Liver (tissue), 8 donors: ENCODE measurements at regions not wholly inside any gene's neighbourhood (a gene's known extent, or its start where the extent isn't known, plus 50 kb on each side); places are given as distances from the start of the nearest gene placed in this dataset.

ENCODE experiments used
- DNase-seq: peaks from one replicate; pipeline ENCODE4 v3.0.0-alpha.2; 2017; ENCODE audit warnings: low spot score
- H3K27ac ChIP-seq, 2 donors: one replicate each; pipeline ENCODE4 v1.7.0; 2013; ENCODE audit warnings: inconsistent platforms in 2 of 2, low read length in 2 of 2, control low read depth in 1 of 2, low read depth in 1 of 2, mild to moderate bottlenecking in 1 of 2
- H3K27me3 ChIP-seq, 4 donors: one replicate each; pipeline versions ENCODE4 v1.6.1 to v1.7.0; 2013; ENCODE audit warnings: low read length in 3 of 4, inconsistent platforms in 1 of 4, mild to moderate bottlenecking in 1 of 4, moderate library complexity in 1 of 4; ENCODE audit not compliant: control insufficient read depth in 4 of 4, insufficient read depth in 4 of 4
- H3K36me3 ChIP-seq, 4 donors: one replicate each; pipeline versions ENCODE4 v1.6.1 to v1.7.0; 2013; ENCODE audit warnings: low read length in 3 of 4, mild to moderate bottlenecking in 3 of 4, low read depth in 1 of 4, moderate library complexity in 1 of 4; ENCODE audit not compliant: control insufficient read depth in 4 of 4, insufficient read depth in 3 of 4
- H3K4me1 ChIP-seq, 4 donors: one replicate each; pipeline versions ENCODE4 v1.6.1 to v1.7.0; 2013; ENCODE audit warnings: low read length in 3 of 4, mild to moderate bottlenecking in 3 of 4, moderate library complexity in 1 of 4; ENCODE audit not compliant: control insufficient read depth in 4 of 4, insufficient read depth in 4 of 4
- H3K4me3 ChIP-seq, 3 donors: one replicate each; pipeline versions ENCODE4 v1.6.1 to v1.7.0; 2013; ENCODE audit warnings: low read length in 3 of 3, control low read depth in 1 of 3, low read depth in 1 of 3, mild to moderate bottlenecking in 1 of 3
- H3K9ac ChIP-seq, 2 donors: one replicate each; pipeline ENCODE4 v1.7.0; 2013; ENCODE audit warnings: low read length in 2 of 2, mild to moderate bottlenecking in 2 of 2, moderate library complexity in 2 of 2, control low read depth in 1 of 2, low read depth in 1 of 2
- H3K9me3 ChIP-seq, 4 donors: one replicate each; pipeline versions ENCODE4 v1.6.1 to v1.7.0; 2013; ENCODE audit warnings: low read length in 3 of 4; ENCODE audit not compliant: control insufficient read depth in 4 of 4
- EGR1 ChIP-seq, 2 donors: IDR thresholded peaks; 2 replicates each; pipeline ENCODE4 v1.6.1; 2016 to 2018; ENCODE audit warnings: antibody characterized with exemption in 2 of 2, low read depth in 2 of 2
- FOXA1 ChIP-seq: IDR thresholded peaks from 2 replicates; pipeline ENCODE4 v1.6.1; 2016; ENCODE audit warnings: antibody characterized with exemption
- FOXA2 ChIP-seq: IDR thresholded peaks from 2 replicates; pipeline ENCODE4 v1.6.1; 2016; ENCODE audit warnings: antibody characterized with exemption
- GABPA ChIP-seq, 2 donors: IDR thresholded peaks in 1 of 2; conservative IDR thresholded peaks in 1 of 2; 2 replicates each; pipeline ENCODE4 v1.6.1; 2016; ENCODE audit warnings: antibody characterized with exemption in 2 of 2, mild to moderate bottlenecking in 1 of 2, moderate library complexity in 1 of 2
- HNF4A ChIP-seq, 2 donors: conservative IDR thresholded peaks; 2 replicates each; pipeline ENCODE4 v1.6.1; 2016; ENCODE audit warnings: antibody characterized with exemption in 2 of 2, mild to moderate bottlenecking in 2 of 2
- HNF4G ChIP-seq: IDR thresholded peaks from 2 replicates; pipeline ENCODE4 v1.6.1; 2016; ENCODE audit warnings: antibody characterized with exemption
- JUND ChIP-seq, 2 donors: IDR thresholded peaks; 2 replicates each; pipeline ENCODE4 v1.6.1; 2016; ENCODE audit warnings: antibody characterized with exemption in 2 of 2
- NR2F2 ChIP-seq: IDR thresholded peaks from 2 replicates; pipeline ENCODE4 v1.6.1; 2016; ENCODE audit warnings: antibody characterized with exemption
- RAD21 ChIP-seq, 2 donors: IDR thresholded peaks; 2 replicates each; pipeline ENCODE4 v1.6.1; 2016; ENCODE audit warnings: antibody characterized with exemption in 2 of 2, mild to moderate bottlenecking in 2 of 2
- RXRA ChIP-seq, 2 donors: IDR thresholded peaks; 2 replicates each; pipeline ENCODE4 v1.6.1; 2017 to 2018; ENCODE audit warnings: antibody characterized with exemption in 2 of 2, mild to moderate bottlenecking in 1 of 2
- SP1 ChIP-seq: IDR thresholded peaks from 2 replicates; pipeline ENCODE4 v1.6.1; 2018; ENCODE audit warnings: antibody characterized with exemption, mild to moderate bottlenecking
- TAF1 ChIP-seq: conservative IDR thresholded peaks from 2 replicates; pipeline ENCODE4 v1.6.1; 2016; ENCODE audit warnings: antibody characterized with exemption, mild to moderate bottlenecking
- YY1 ChIP-seq: IDR thresholded peaks from 2 replicates; pipeline ENCODE4 v1.6.1; 2016; ENCODE audit warnings: antibody characterized with exemption, mild to moderate bottlenecking
- whole genome bisulfite sequencing: extraction: QIAGEN DNeasy Blood & Tissue Kit; methylation state at CpG from one replicate; pipeline ENCODE4 v1.1.7; 2013; 5-methylcytosine and 5-hydroxymethylcytosine counted together
- TF ChIP-seq, protein P1 (sequence below): IDR thresholded peaks from 2 replicates; pipeline ENCODE4 v1.6.1; 2016; ENCODE audit warnings: antibody characterized with exemption, mild to moderate bottlenecking
- TF ChIP-seq, protein P2 (sequence below): fragments of 150-350 bp; IDR thresholded peaks from 2 replicates; pipeline ENCODE4 v1.5.1; 2017; ENCODE audit warnings: improper control_type of control experiment, low read depth, low read length; ENCODE audit not compliant: missing input control
- TF ChIP-seq, protein P3 (sequence below): IDR thresholded peaks from 2 replicates; pipeline ENCODE4 v1.6.1; 2016; ENCODE audit warnings: antibody characterized with exemption
- TF ChIP-seq, protein P4 (sequence below): IDR thresholded peaks from 2 replicates; pipeline ENCODE4 v1.6.1; 2016; ENCODE audit warnings: antibody characterized with exemption
- TF ChIP-seq, protein P5 (sequence below): IDR thresholded peaks from 2 replicates; pipeline ENCODE4 v1.6.1; 2016; ENCODE audit warnings: antibody characterized with exemption
- donor health status: healthy.
- donor health status: healthy.
- donor health status: healthy.
- donor health status: healthy.
- donor health status: healthy.

DNA sequence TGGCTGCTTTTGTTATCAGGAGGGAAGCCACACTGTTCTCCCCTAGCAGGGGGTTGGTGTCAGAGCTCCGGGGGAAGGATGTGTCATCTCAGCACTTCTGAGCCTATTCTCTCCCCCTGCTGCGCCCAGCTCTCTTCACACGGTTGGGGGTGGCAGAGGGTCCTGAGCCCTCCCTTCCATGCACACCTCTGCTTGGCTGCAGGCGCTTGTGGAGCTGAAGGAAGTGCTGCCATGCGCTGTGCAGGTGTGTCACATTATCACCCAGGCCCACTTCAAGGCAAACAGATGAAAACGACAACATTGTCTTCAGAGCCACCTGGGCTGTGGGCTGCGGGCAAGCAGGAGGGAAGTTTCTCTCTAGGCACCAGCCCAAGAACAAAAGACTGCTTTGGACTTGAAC is 263.4 kb downstream of the BMP7 start:
- no peak for DNase-seq
- H3K27me3 ChIP-seq: peaks cover 0 to 5% (median 0%) of the 10 kb centered on the region in 4 donors
- H3K27ac ChIP-seq: no peak overlapping the region
- H3K4me1 ChIP-seq: no peaks in the 10 kb centered on the region
- H3K4me3 ChIP-seq: no peak overlapping the region
- H3K36me3 ChIP-seq: no peaks in the 10 kb centered on the region
- WGBS: 23% methylated on average over 7 of the region's 7 CpGs
- H3K9ac ChIP-seq: no peak overlapping the region
- TF ChIP-seq SP1 (no peak), GABPA (IDR thresholded peaks at IDR 0.05 in 1 of 2, conservative IDR thresholded peaks at IDR 0.05 in 1 of 2) (no peak), RAD21 (IDR thresholded peaks at IDR 0.05) (no peak), HNF4G (no peak), FOXA2 (no peak), EGR1 (IDR thresholded peaks at IDR 0.05; ENCODE audit: low read depth in 2 of 2) (no peak), JUND (IDR thresholded peaks at IDR 0.05) (no peak), FOXA1 (no peak), RXRA (IDR thresholded peaks at IDR 0.05) (no peak), YY1 (no peak), HNF4A (conservative IDR thresholded peaks at IDR 0.05) (no peak), NR2F2 (no peak), TAF1 (no peak)
- TF ChIP-seq, protein P1, sequence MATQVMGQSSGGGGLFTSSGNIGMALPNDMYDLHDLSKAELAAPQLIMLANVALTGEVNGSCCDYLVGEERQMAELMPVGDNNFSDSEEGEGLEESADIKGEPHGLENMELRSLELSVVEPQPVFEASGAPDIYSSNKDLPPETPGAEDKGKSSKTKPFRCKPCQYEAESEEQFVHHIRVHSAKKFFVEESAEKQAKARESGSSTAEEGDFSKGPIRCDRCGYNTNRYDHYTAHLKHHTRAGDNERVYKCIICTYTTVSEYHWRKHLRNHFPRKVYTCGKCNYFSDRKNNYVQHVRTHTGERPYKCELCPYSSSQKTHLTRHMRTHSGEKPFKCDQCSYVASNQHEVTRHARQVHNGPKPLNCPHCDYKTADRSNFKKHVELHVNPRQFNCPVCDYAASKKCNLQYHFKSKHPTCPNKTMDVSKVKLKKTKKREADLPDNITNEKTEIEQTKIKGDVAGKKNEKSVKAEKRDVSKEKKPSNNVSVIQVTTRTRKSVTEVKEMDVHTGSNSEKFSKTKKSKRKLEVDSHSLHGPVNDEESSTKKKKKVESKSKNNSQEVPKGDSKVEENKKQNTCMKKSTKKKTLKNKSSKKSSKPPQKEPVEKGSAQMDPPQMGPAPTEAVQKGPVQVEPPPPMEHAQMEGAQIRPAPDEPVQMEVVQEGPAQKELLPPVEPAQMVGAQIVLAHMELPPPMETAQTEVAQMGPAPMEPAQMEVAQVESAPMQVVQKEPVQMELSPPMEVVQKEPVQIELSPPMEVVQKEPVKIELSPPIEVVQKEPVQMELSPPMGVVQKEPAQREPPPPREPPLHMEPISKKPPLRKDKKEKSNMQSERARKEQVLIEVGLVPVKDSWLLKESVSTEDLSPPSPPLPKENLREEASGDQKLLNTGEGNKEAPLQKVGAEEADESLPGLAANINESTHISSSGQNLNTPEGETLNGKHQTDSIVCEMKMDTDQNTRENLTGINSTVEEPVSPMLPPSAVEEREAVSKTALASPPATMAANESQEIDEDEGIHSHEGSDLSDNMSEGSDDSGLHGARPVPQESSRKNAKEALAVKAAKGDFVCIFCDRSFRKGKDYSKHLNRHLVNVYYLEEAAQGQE: no peak
- TF ChIP-seq, protein P2, sequence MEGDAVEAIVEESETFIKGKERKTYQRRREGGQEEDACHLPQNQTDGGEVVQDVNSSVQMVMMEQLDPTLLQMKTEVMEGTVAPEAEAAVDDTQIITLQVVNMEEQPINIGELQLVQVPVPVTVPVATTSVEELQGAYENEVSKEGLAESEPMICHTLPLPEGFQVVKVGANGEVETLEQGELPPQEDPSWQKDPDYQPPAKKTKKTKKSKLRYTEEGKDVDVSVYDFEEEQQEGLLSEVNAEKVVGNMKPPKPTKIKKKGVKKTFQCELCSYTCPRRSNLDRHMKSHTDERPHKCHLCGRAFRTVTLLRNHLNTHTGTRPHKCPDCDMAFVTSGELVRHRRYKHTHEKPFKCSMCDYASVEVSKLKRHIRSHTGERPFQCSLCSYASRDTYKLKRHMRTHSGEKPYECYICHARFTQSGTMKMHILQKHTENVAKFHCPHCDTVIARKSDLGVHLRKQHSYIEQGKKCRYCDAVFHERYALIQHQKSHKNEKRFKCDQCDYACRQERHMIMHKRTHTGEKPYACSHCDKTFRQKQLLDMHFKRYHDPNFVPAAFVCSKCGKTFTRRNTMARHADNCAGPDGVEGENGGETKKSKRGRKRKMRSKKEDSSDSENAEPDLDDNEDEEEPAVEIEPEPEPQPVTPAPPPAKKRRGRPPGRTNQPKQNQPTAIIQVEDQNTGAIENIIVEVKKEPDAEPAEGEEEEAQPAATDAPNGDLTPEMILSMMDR: no peak
- TF ChIP-seq, protein P3, sequence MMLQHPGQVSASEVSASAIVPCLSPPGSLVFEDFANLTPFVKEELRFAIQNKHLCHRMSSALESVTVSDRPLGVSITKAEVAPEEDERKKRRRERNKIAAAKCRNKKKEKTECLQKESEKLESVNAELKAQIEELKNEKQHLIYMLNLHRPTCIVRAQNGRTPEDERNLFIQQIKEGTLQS: no peak
- TF ChIP-seq, protein P4, sequence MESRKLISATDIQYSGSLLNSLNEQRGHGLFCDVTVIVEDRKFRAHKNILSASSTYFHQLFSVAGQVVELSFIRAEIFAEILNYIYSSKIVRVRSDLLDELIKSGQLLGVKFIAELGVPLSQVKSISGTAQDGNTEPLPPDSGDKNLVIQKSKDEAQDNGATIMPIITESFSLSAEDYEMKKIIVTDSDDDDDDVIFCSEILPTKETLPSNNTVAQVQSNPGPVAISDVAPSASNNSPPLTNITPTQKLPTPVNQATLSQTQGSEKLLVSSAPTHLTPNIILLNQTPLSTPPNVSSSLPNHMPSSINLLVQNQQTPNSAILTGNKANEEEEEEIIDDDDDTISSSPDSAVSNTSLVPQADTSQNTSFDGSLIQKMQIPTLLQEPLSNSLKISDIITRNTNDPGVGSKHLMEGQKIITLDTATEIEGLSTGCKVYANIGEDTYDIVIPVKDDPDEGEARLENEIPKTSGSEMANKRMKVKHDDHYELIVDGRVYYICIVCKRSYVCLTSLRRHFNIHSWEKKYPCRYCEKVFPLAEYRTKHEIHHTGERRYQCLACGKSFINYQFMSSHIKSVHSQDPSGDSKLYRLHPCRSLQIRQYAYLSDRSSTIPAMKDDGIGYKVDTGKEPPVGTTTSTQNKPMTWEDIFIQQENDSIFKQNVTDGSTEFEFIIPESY: no peak
- TF ChIP-seq, protein P5, sequence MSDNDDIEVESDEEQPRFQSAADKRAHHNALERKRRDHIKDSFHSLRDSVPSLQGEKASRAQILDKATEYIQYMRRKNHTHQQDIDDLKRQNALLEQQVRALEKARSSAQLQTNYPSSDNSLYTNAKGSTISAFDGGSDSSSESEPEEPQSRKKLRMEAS: no peak
- H3K9me3 ChIP-seq: peaks cover 0 to 12% (median 10%) of the 10 kb centered on the region in 4 donors
